HepG2 (cell line): ENCODE measurements at regions not wholly inside any gene's neighbourhood (a gene's known extent, or its start where the extent isn't known, plus 50 kb on each side); places are given as distances from the start of the nearest gene placed in this dataset.

Experiments used
- ATAC-seq: fragments of 200-7000 bp; cut with Tn5 transposase; 3 replicates; pipeline ENCODE4 v1.9.1; 2020; ENCODE audit warnings: mild to moderate bottlenecking, moderate library complexity
- BruUV-seq: library from RNA; stranded (reverse); fragments of 400-500 nt; replicated peaks from 2 replicates; lab custom pipeline; 2021; lab: Mats Ljungman, UMichigan
- CTCF ChIA-PET: fragments of 300-600 bp; formaldehyde crosslinking; extraction: SDS; loops from one replicate; lab custom pipeline; 2021; ENCODE audit warnings: low total read pairs, inconsistent platforms, low intra/inter-chr PET ratio; lab: Yijun Ruan, JAX
- POLR2A ChIA-PET: fragments of 350-600 bp; sonication (Branson Sonifier 250); formaldehyde crosslinking; loops from one replicate; lab custom pipeline; 2020; ENCODE audit warnings: antibody characterized with exemption, inconsistent platforms; lab: Yijun Ruan, JAX
- DNase-seq: peaks from one replicate; pipeline ENCODE4 v3.0.0-alpha.2; 2015; ENCODE audit warnings: low spot score
- FAIRE-seq: peaks from 3 replicates; lab custom pipeline; 2011; peaks lifted over from hg19 to GRCh38; lab: Jason Lieb, UNC
- H2AFZ ChIP-seq: one replicate; pipeline ENCODE4 v1.6.1; 2011; ENCODE audit warnings: low read length, inconsistent platforms
- H3K27ac ChIP-seq: fragments of 300-600 bp; 3 replicates; pipeline ENCODE4 v1.8.0; 2011; ENCODE audit warnings: mixed run types, mild to moderate bottlenecking, mixed read lengths, low read length, inconsistent platforms; ENCODE audit not compliant: insufficient read depth; ENCODE audit errors: extremely low read length
- H3K27me3 ChIP-seq, 2 experiments: fragments of 200-600 bp in 1 of 2; 2 replicates in 1 of 2; 3 replicates in 1 of 2; pipeline versions ENCODE4 v1.6.0 to v1.8.0; 2011; ENCODE audit warnings: low read length in 2 of 2, mild to moderate bottlenecking in 2 of 2, moderate library complexity in 2 of 2, inconsistent platforms in 1 of 2; ENCODE audit not compliant: insufficient read depth in 2 of 2, control insufficient read depth in 1 of 2
- H3K36me3 ChIP-seq, 2 experiments: fragments of 200-600 bp in 1 of 2; replicated peaks in 1 of 2; 2 replicates in 1 of 2; 3 replicates in 1 of 2; pipeline versions ENCODE4 v1.5.1 to v1.8.0; 2011; ENCODE audit warnings: low read length in 2 of 2, inconsistent platforms in 1 of 2; ENCODE audit not compliant: insufficient read depth in 2 of 2, control insufficient read depth in 1 of 2
- H3K4me1 ChIP-seq: 2 replicates; pipeline ENCODE4 v1.5.1; 2012; ENCODE audit warnings: low read length, inconsistent platforms; ENCODE audit not compliant: insufficient read depth
- H3K4me2 ChIP-seq: 2 replicates; pipeline ENCODE4 v1.6.0; 2011; ENCODE audit warnings: low read depth, low read length, inconsistent platforms
- H3K4me3 ChIP-seq, 3 experiments: fragments of 200-600 bp in 1 of 3; sonication (generic), shearing (Covaris generic) in 1 of 3; replicated peaks in 1 of 3; 2 replicates each; pipeline ENCODE4 v1.5.1; 2011 to 2016; ENCODE audit warnings: low read length in 3 of 3, inconsistent platforms in 2 of 3, low read depth in 2 of 3, mild to moderate bottlenecking in 2 of 3, control low read depth in 1 of 3, mixed read lengths in 1 of 3; ENCODE audit not compliant: insufficient read depth in 1 of 3
- H3K79me2 ChIP-seq: one replicate; pipeline ENCODE4 v1.6.1; 2011; ENCODE audit warnings: low read length, inconsistent platforms; ENCODE audit not compliant: insufficient read depth
- H3K9ac ChIP-seq: 2 replicates; pipeline ENCODE4 v1.6.0; 2011; ENCODE audit warnings: mild to moderate bottlenecking, low read depth, low read length, inconsistent platforms; ENCODE audit not compliant: insufficient read depth
- H3K9me3 ChIP-seq: 2 replicates; pipeline ENCODE4 v1.5.1; 2012; ENCODE audit warnings: mild to moderate bottlenecking, low read length
- H4K20me1 ChIP-seq: 2 replicates; pipeline ENCODE4 v1.6.0; 2011; ENCODE audit warnings: inconsistent platforms, mild to moderate bottlenecking, low read length, moderate library complexity; ENCODE audit not compliant: insufficient read depth
- KMT2B ChIP-seq: IDR thresholded peaks from 2 replicates; pipeline ENCODE4 v1.6.1; 2016; ENCODE audit warnings: missing genetic modification reagents, missing compliant biosample characterization
- ZBED4 ChIP-seq: sonication (generic); formaldehyde crosslinking; IDR thresholded peaks from 2 replicates; pipeline ENCODE4 v1.4.0; 2020; ENCODE audit warnings: missing genetic modification reagents, borderline replicate concordance
- ZMYM3 ChIP-seq: sonication (generic); formaldehyde crosslinking; IDR thresholded peaks from 2 replicates; pipeline ENCODE4 v1.5.1; 2020; ENCODE audit warnings: mild to moderate bottlenecking, missing genetic modification reagents
- WGBS: methylation state at CpG from one replicate; pipeline ENCODE4 v1.1.6; 2017; ENCODE audit warnings: low lambda C conversion rate; 5-methylcytosine and 5-hydroxymethylcytosine counted together
- in situ Hi-C: cut with HindIII; loops from 2 replicates; pipeline ENCODE4 v1.10.0; 2017; ENCODE audit warnings: low pct_unique_long_range_greater_than_20kb; ENCODE audit not compliant: extremely low pct_ligation_motif_present
- intact Hi-C: fragments of 100-400 bp; cut with micrococcal nuclease; formaldehyde crosslinking; loops from one replicate; pipeline ENCODE4 v1.10.0; 2022; ENCODE audit not compliant: unreplicated experiment
- TF ChIP-seq, protein P1 (sequence below): fragments of 450-650 bp; IDR thresholded peaks from 2 replicates; pipeline ENCODE4 v1.6.1; 2017; ENCODE audit warnings: mild to moderate bottlenecking
- TF ChIP-seq, protein P2 (sequence below): IDR thresholded peaks from 2 replicates; pipeline ENCODE4 v1.6.1; 2016; ENCODE audit warnings: missing compliant biosample characterization, missing genetic modification reagents, borderline replicate concordance

- in situ Hi-C loops = no loop called here
- FAIRE-seq = no peak
- BruUV-seq = no TSS peak
Measured at GRCh38 chr6:141443668-141444289, 688.9 kb upstream of the GJE1 start.

More at GRCh38 chr6:141443668-141444289, 688.9 kb upstream of the GJE1 start:
- Histone ChIP-seq H3K79me2 (no peaks in the 10 kb centered on the region), H3K9me3 (no peaks in the 10 kb centered on the region), H3K27ac (no peak overlapping the region), H2AFZ (no peak overlapping the region), H3K36me3 (no peaks in the 10 kb centered on the region), H3K9ac (no peak overlapping the region), H3K4me3 (no peak overlapping the region), H3K27me3 (no peaks in the 10 kb centered on the region), H3K4me2 (no peak overlapping the region), H3K4me1 (no peaks in the 10 kb centered on the region), H4K20me1 (no peaks in the 10 kb centered on the region)
- WGBS = 33% methylated on average over 1 of the region's 1 CpG
- ChIA-PET CTCF (no interaction called here), POLR2A (no interaction called here)
- intact Hi-C loops = no loop called here
- no peak for TF ChIP-seq ZBED4 (CRISPR knock-in tag)
- no peak for TF ChIP-seq ZMYM3
- no peak for TF ChIP-seq KMT2B (CRISPR knock-in tag)
- TF ChIP-seq, protein P1, sequence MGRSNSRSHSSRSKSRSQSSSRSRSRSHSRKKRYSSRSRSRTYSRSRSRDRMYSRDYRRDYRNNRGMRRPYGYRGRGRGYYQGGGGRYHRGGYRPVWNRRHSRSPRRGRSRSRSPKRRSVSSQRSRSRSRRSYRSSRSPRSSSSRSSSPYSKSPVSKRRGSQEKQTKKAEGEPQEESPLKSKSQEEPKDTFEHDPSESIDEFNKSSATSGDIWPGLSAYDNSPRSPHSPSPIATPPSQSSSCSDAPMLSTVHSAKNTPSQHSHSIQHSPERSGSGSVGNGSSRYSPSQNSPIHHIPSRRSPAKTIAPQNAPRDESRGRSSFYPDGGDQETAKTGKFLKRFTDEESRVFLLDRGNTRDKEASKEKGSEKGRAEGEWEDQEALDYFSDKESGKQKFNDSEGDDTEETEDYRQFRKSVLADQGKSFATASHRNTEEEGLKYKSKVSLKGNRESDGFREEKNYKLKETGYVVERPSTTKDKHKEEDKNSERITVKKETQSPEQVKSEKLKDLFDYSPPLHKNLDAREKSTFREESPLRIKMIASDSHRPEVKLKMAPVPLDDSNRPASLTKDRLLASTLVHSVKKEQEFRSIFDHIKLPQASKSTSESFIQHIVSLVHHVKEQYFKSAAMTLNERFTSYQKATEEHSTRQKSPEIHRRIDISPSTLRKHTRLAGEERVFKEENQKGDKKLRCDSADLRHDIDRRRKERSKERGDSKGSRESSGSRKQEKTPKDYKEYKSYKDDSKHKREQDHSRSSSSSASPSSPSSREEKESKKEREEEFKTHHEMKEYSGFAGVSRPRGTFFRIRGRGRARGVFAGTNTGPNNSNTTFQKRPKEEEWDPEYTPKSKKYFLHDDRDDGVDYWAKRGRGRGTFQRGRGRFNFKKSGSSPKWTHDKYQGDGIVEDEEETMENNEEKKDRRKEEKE = no peak
- TF ChIP-seq, protein P2, sequence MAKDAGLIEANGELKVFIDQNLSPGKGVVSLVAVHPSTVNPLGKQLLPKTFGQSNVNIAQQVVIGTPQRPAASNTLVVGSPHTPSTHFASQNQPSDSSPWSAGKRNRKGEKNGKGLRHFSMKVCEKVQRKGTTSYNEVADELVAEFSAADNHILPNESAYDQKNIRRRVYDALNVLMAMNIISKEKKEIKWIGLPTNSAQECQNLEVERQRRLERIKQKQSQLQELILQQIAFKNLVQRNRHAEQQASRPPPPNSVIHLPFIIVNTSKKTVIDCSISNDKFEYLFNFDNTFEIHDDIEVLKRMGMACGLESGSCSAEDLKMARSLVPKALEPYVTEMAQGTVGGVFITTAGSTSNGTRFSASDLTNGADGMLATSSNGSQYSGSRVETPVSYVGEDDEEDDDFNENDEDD (CRISPR knock-in tag) = no peak
- ATAC-seq = no peak
- DNase-seq = no peak
